GM19372 (cell line): ENCODE measurements at regions not wholly inside any gene's neighbourhood (a gene's known extent, or its start where the extent isn't known, plus 50 kb on each side); places are given as distances from the start of the nearest gene placed in this dataset.

Experiments
- ATAC-seq: cut with Tn5 transposase; IDR thresholded peaks from one replicate; pipeline ENCODE4 v1.9.1; 2021; ENCODE audit warnings: mild to moderate bottlenecking, low read depth, moderate library complexity; ENCODE audit not compliant: unreplicated experiment

GRCh38 chr6:43860285-43860684, 90.3 kb downstream of the VEGFA start:
- no peak for ATAC-seq

GRCh38 chr6:43859213-43859612, 89.2 kb downstream of the VEGFA start:
- no peak for ATAC-seq

GRCh38 chr6:43858161-43859153, 88.4 kb downstream of the VEGFA start:
- no peak for ATAC-seq

- ATAC-seq = no peak
These were observed 86.2 kb downstream of the VEGFA start for GRCh38 chr6:43856005-43856765.

- ATAC-seq = no peak
These were observed 85.2 kb downstream of the VEGFA start for GRCh38 chr6:43855247-43855646.

- no peak for ATAC-seq
These were observed 83.1 kb downstream of the VEGFA start for GRCh38 chr6:43853066-43853650.

GRCh38 chr6:43852350-43852864, 82.4 kb downstream of the VEGFA start:
- ATAC-seq = no peak

GRCh38 chr6:43851204-43851865, 81.3 kb downstream of the VEGFA start:
- no peak for ATAC-seq

GRCh38 chr6:43850314-43851203, 80.5 kb downstream of the VEGFA start:
- no peak for ATAC-seq

- ATAC-seq = no peak
These were observed 79.8 kb downstream of the VEGFA start for GRCh38 chr6:43849844-43850243.

- no peak for ATAC-seq
These were observed 78.8 kb downstream of the VEGFA start for GRCh38 chr6:43848671-43849391.

GRCh38 chr6:43847741-43848630, 78.0 kb downstream of the VEGFA start:
- ATAC-seq = no peak

GRCh38 chr6:43846556-43846955, 76.5 kb downstream of the VEGFA start:
- ATAC-seq = no peak

- ATAC-seq = no peak
These were observed 75.6 kb downstream of the VEGFA start for GRCh38 chr6:43845646-43846045.

- ATAC-seq = no peak
These were observed 73.7 kb downstream of the VEGFA start for GRCh38 chr6:43843669-43844171.

- ATAC-seq = no peak
These were observed 73.2 kb downstream of the VEGFA start for GRCh38 chr6:43843097-43843645.

GRCh38 chr6:43842231-43842794, 72.3 kb downstream of the VEGFA start:
- ATAC-seq = no peak
